ENCODE measurements at regions not wholly inside any gene's neighbourhood (a gene's known extent, or its start where the extent isn't known, plus 50 kb on each side); places are given as distances from the start of the nearest gene placed in this dataset.

DNA sequence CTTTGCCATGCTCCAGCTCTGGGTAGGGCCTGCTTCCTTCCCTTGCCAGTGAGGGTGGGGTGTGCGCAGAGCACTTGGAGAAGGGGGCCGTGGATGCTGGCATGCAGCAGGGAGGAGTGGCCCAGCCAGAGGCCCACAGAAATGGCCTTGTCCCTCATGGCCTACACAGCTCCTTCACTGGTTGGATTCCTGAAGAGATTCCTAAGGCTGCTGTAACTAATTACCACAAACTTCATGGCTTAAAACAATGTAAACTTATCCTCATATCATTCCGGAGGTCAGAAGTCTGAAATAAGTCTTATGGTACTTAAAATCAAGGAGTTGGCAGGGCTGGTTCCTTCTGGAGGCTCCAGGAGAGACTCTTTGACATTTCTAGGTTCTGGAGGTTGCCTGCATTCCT is 195.2 kb downstream of the GLI2 start:
- CTCF ChIA-PET, result no interaction called here

More for the DNA sequence above, 195.2 kb downstream of the GLI2 start:
- H2AFZ ChIP-seq (ENCODE audit: low read depth, low read length), result no peak overlapping the region
- POLR2A ChIA-PET, result no interaction called here
- no peaks in the 10 kb centered on the region for H3K36me3 ChIP-seq (ENCODE audit: control insufficient read depth in 2 of 2, extremely low read depth in 1 of 2, insufficient read depth in 2 of 2, low read length in 2 of 2)
- no peak overlapping the region for H3K9ac ChIP-seq (replicated peaks; ENCODE audit: extremely low read depth, insufficient read depth, low read length)
- H3K9me3 ChIP-seq (replicated peaks; ENCODE audit: control insufficient read depth, insufficient read depth, low read length), result no peaks in the 10 kb centered on the region
- BruUV-seq (replicated peaks), result no TSS peak
- no peak for TF ChIP-seq FOS (IDR thresholded peaks at IDR 0.05; ENCODE audit: borderline replicate concordance, insufficient read depth, low read length)
- TF ChIP-seq GATA2 (IDR thresholded peaks at IDR 0.05; ENCODE audit: insufficient read depth, insufficient read length, low read depth, low read length), result no peak
- no peak for TF ChIP-seq MYC (IDR thresholded peaks at IDR 0.05; ENCODE audit: low read depth, low read length)
- TF ChIP-seq, protein P1, sequence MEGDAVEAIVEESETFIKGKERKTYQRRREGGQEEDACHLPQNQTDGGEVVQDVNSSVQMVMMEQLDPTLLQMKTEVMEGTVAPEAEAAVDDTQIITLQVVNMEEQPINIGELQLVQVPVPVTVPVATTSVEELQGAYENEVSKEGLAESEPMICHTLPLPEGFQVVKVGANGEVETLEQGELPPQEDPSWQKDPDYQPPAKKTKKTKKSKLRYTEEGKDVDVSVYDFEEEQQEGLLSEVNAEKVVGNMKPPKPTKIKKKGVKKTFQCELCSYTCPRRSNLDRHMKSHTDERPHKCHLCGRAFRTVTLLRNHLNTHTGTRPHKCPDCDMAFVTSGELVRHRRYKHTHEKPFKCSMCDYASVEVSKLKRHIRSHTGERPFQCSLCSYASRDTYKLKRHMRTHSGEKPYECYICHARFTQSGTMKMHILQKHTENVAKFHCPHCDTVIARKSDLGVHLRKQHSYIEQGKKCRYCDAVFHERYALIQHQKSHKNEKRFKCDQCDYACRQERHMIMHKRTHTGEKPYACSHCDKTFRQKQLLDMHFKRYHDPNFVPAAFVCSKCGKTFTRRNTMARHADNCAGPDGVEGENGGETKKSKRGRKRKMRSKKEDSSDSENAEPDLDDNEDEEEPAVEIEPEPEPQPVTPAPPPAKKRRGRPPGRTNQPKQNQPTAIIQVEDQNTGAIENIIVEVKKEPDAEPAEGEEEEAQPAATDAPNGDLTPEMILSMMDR (IDR thresholded peaks at IDR 0.05; ENCODE audit: extremely low read depth in 1 of 2, insufficient read depth in 1 of 2, low read depth in 1 of 2, low read length in 2 of 2), result no peak
- TF ChIP-seq, protein P2, sequence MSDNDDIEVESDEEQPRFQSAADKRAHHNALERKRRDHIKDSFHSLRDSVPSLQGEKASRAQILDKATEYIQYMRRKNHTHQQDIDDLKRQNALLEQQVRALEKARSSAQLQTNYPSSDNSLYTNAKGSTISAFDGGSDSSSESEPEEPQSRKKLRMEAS (IDR thresholded peaks at IDR 0.05; ENCODE audit: insufficient read depth, insufficient read length), result no peak
- TF ChIP-seq POLR2A (IDR thresholded peaks at IDR 0.05; ENCODE audit: low read depth, low read length), result no peak
- no peak for TF ChIP-seq POLR2AphosphoS5 (IDR thresholded peaks at IDR 0.05; ENCODE audit: insufficient read depth, low read depth, low read length)
- TF ChIP-seq EZH2 (IDR thresholded peaks at IDR 0.05; ENCODE audit: borderline replicate concordance, low read depth, low read length, severe bottlenecking), result no peak
- TF ChIP-seq JUN (IDR thresholded peaks at IDR 0.05; ENCODE audit: borderline replicate concordance, insufficient read depth, insufficient read length, low read depth), result no peak
- FAIRE-seq, result no peak
- H3K27ac ChIP-seq (ENCODE audit: insufficient read depth, low read depth, low read length), result no peak overlapping the region
- dilution Hi-C loops (cut with MboI; ENCODE audit: extremely low pct_ligation_motif_present, low sequenced_read_pairs), result no loop called here
- no peak overlapping the region for H3K4me2 ChIP-seq (ENCODE audit: insufficient read depth, low read length)
- H4K20me1 ChIP-seq (replicated peaks; ENCODE audit: control insufficient read depth, extremely low read depth, insufficient read depth, low read length), result no peaks in the 10 kb centered on the region
- no peaks in the 10 kb centered on the region for H3K79me2 ChIP-seq (ENCODE audit: control insufficient read depth, insufficient read depth, low read length)
- H3K4me1 ChIP-seq (ENCODE audit: control insufficient read depth, extremely low read depth, insufficient read depth, low read length), result no peaks in the 10 kb centered on the region
- intact Hi-C loops (cut with micrococcal nuclease), result no loop called here
- no peak overlapping the region for H3K4me3 ChIP-seq (replicated peaks in 1 of 3; ENCODE audit: insufficient read depth in 1 of 3, low read depth in 1 of 3, low read length in 3 of 3)
- H3K27me3 ChIP-seq (ENCODE audit: control insufficient read depth in 2 of 2, insufficient read depth in 2 of 2, low read length in 2 of 2), result peaks cover 4 to 18% of the 10 kb centered on the region in 2 experiments
- no peak for DNase-seq (ENCODE audit: low read depth, low spot score)
- H3K9me1 ChIP-seq (replicated peaks; ENCODE audit: control insufficient read depth, extremely low read depth, insufficient read depth, low read length), result no peaks in the 10 kb centered on the region
